ENCODE measurements at regions not wholly inside any gene's neighbourhood (a gene's known extent, or its start where the extent isn't known, plus 50 kb on each side); places are given as distances from the start of the nearest gene placed in this dataset.

GRCh38 chr9:29214154-29214689 lies 1640.9 kb upstream of the C9orf72 start:
- Histone ChIP-seq H3K9ac (replicated peaks in 1 of 4; ENCODE audit: extremely low read depth in 1 of 4, low read depth in 3 of 4, low read length in 3 of 4) (peak overlapping the region in 1 of 4 experiments; percentile 8; a peak in 3 of 7 replicates), H4K91ac (replicated peaks; ENCODE audit: insufficient read length, low read length) (no peak overlapping the region), H2BK5ac (ENCODE audit: low read depth, low read length) (no peak overlapping the region), H3K23me2 (ENCODE audit: low read depth, low read length) (peaks cover 31% of the 10 kb centered on the region), H4K8ac (ENCODE audit: extremely low read depth, insufficient read depth, low read length) (no peak overlapping the region), H3K4me1 (replicated peaks in 1 of 4; ENCODE audit: control insufficient read depth in 3 of 4, insufficient read depth in 4 of 4, low read length in 3 of 4) (peaks cover 3 to 9% (median 6%) of the 10 kb centered on the region in 4 experiments; a peak in 5 of 7 replicates), H4K20me1 (replicated peaks in 1 of 2; ENCODE audit: control insufficient read depth in 1 of 2, insufficient read depth in 2 of 2, low read length in 2 of 2) (peaks cover 0 to 1% of the 10 kb centered on the region in 2 experiments), H3K79me1 (ENCODE audit: low read depth, low read length) (no peaks in the 10 kb centered on the region), H3K18ac (ENCODE audit: extremely low read depth, low read length) (no peak overlapping the region; the same call in 1 of the 2 replicates), H3K79me2 (ENCODE audit: control insufficient read depth in 1 of 2, insufficient read depth in 2 of 2, low read length in 2 of 2) (peaks cover 0 to 24% of the 10 kb centered on the region in 2 experiments; a peak in 2 of 4 replicates), H2BK15ac (ENCODE audit: low read length) (no peak overlapping the region), H2BK20ac (ENCODE audit: low read length) (no peak overlapping the region), H3K4ac (replicated peaks; ENCODE audit: insufficient read length, low read depth, low read length) (no peak overlapping the region), H4K5ac (ENCODE audit: insufficient read length, low read depth, low read length) (no peak overlapping the region), H3K27ac (ENCODE audit: low read depth, low read length) (no peak overlapping the region), H3K56ac (replicated peaks; ENCODE audit: insufficient read length, low read depth, low read length) (no peak overlapping the region), H2BK120ac (replicated peaks; ENCODE audit: low read depth, low read length) (no peak overlapping the region), H3K4me2 (ENCODE audit: insufficient read depth in 1 of 2, low read depth in 2 of 2, low read length in 2 of 2) (peak overlapping the region; percentile 99), H2AFZ (ENCODE audit: low read length) (peak overlapping the region; percentile 98), H2BK12ac (ENCODE audit: low read depth, low read length) (no peak overlapping the region), H3K27me3 (replicated peaks in 1 of 4; ENCODE audit: control insufficient read depth in 3 of 4, extremely low read depth in 1 of 4, insufficient read depth in 3 of 4, low read length in 3 of 4) (peaks cover 0 to 16% (median 10%) of the 10 kb centered on the region in 4 experiments; a peak in 6 of 7 replicates), H2AK5ac (ENCODE audit: low read depth, low read length) (no peak overlapping the region), H3K4me3 (ENCODE audit: extremely low read depth in 1 of 4, insufficient read depth in 2 of 4, low read depth in 3 of 4, low read length in 4 of 4) (peak overlapping the region; percentile 49 to 89 (median 86)), H3K9me3 (ENCODE audit: insufficient read depth in 2 of 2, low read depth in 1 of 2, low read length in 1 of 2) (no peaks in the 10 kb centered on the region), H3K14ac (ENCODE audit: insufficient read length) (no peak overlapping the region), H3K23ac (ENCODE audit: insufficient read length) (no peak overlapping the region), H3K36me3 (ENCODE audit: control insufficient read depth in 2 of 4, insufficient read depth in 4 of 4, low read length in 3 of 4) (no peaks in the 10 kb centered on the region)
- DNase-seq (ENCODE audit: low read depth in 1 of 2, low spot score in 2 of 2) (peak in 1 of 2 experiments; percentile 75), FAIRE-seq (peak; percentile 97)
- WGBS, 2 experiments (ENCODE audit: extremely low coverage in 1 of 2, insufficient coverage in 1 of 2, insufficient read length in 1 of 2, insufficient replicate concordance in 2 of 2, low coverage in 1 of 2, low lambda C conversion rate in 2 of 2, missing lambda C conversion rate in 1 of 2): 3% methylated on average over 18 of the region's 18 CpGs; no CpG with 5 or more reads in 1 of the 2 experiments
- ChIA-PET POLR2A (ENCODE audit: partially characterized antibody) (interaction anchor here (0.7 to 1.3 kb wide), 4 partner anchors 14 to 526 kb away, joined by 3 read pairs; no protein-coding TSS in a partner anchor), CTCF (ENCODE audit: partially characterized antibody) (interaction anchor here (0.5 to 1.6 kb wide), 11 partner anchors 12 to 755 kb away, joined by 3 to 5 read pairs (median 4); no protein-coding TSS in a partner anchor)
- TF ChIP-seq SP4 (IDR thresholded peaks at IDR 0.05; ENCODE audit: low read length): no peak
- peak; percentile 89 for TF ChIP-seq YY1 (IDR thresholded peaks at IDR 0.05; ENCODE audit: low read depth, low read length)
- 0 out of 2 replicates have a peak, but pooled peaks have one; percentile 3 for TF ChIP-seq E2F6 (IDR thresholded peaks at IDR 0.05)
- no peak for TF ChIP-seq SP2 (IDR thresholded peaks at IDR 0.05; ENCODE audit: low read length)
- TF ChIP-seq BRCA1 (IDR thresholded peaks at IDR 0.05; ENCODE audit: low read depth, low read length): no peak
- no peak; a peak in 1 of 3 replicates for TF ChIP-seq POLR2A (IDR thresholded peaks at IDR 0.05; ENCODE audit: control extremely low read depth in 1 of 2, low read depth in 2 of 2, low read length in 2 of 2)
- no peak for TF ChIP-seq GTF2F1 (IDR thresholded peaks at IDR 0.05; ENCODE audit: borderline replicate concordance, low read depth, low read length)
- TF ChIP-seq SIRT6 (IDR thresholded peaks at IDR 0.05; ENCODE audit: low read length): no peak
- TF ChIP-seq RAD21 (IDR thresholded peaks at IDR 0.05 in 1 of 2, conservative IDR thresholded peaks at IDR 0.05 in 1 of 2; ENCODE audit: low read depth in 2 of 2, low read length in 2 of 2): 0 out of 4 replicates have a peak, but pooled peaks of 1 of the 2 experiments have one; percentile 2
- 0 out of 4 replicates have a peak, but pooled peaks of 1 of the 2 experiments have one; percentile 2 for TF ChIP-seq HDAC2 (IDR thresholded peaks at IDR 0.05; ENCODE audit: borderline replicate concordance in 1 of 2, low read depth in 2 of 2, low read length in 2 of 2)
- 0 out of 4 replicates have a peak, but pooled peaks of 1 of the 2 experiments have one; percentile 33 for TF ChIP-seq SIN3A (conservative IDR thresholded peaks at IDR 0.05 in 1 of 2, IDR thresholded peaks at IDR 0.05 in 1 of 2; ENCODE audit: low read depth in 1 of 2, low read length in 2 of 2)
- TF ChIP-seq TAF7 (optimal IDR thresholded peaks at IDR 0.05; ENCODE audit: borderline replicate concordance, low read depth, low read length): no peak
